SK-N-SH treated with all-trans-retinoic acid at 6 μM for 48 hours (cell line): ENCODE measurements at regions not wholly inside any gene's neighbourhood (a gene's known extent, or its start where the extent isn't known, plus 50 kb on each side); places are given as distances from the start of the nearest gene placed in this dataset.
"Not testable (repeated sequence)": the region's sequence is repeated elsewhere in the genome, so short reads cannot be mapped to it uniquely, and the experiment has no call there.

Source experiments
- ATAC-seq: fragments of 200-7000 bp; cut with Tn5 transposase; 3 replicates; pipeline ENCODE4 v1.9.1; 2020; ENCODE audit warnings: mild to moderate bottlenecking, moderate library complexity
- ARNTL ChIP-seq: fragments of 450-650 bp; formaldehyde crosslinking; IDR thresholded peaks from 2 replicates; pipeline ENCODE4 v1.5.0; 2020; ENCODE audit warnings: low read depth, mild to moderate bottlenecking, moderate library complexity, borderline replicate concordance
- BACH2 ChIP-seq: fragments of 250-450 bp; sonication (Bioruptor Pico); IDR thresholded peaks from 2 replicates; pipeline ENCODE4 v1.9.0; 2021; ENCODE audit warnings: mild to moderate bottlenecking, borderline replicate concordance
- ESRRG ChIP-seq: fragments of 250-450 bp; sonication (Bioruptor Pico); IDR thresholded peaks from 2 replicates; pipeline ENCODE4 v1.6.1; 2021; ENCODE audit warnings: mild to moderate bottlenecking
- GLIS3 ChIP-seq: fragments of 250-450 bp; sonication (Bioruptor Pico); IDR thresholded peaks from 2 replicates; pipeline ENCODE4 v1.5.0; 2020; ENCODE audit warnings: mild to moderate bottlenecking, moderate library complexity
- ISL1 ChIP-seq: fragments of 250-450 bp; sonication (Bioruptor Pico); IDR thresholded peaks from 2 replicates; pipeline ENCODE4 v2.1.2; 2022; ENCODE audit warnings: mild to moderate bottlenecking, moderate library complexity
- OSR1 ChIP-seq: fragments of 250-450 bp; sonication (Bioruptor Pico); IDR thresholded peaks from 2 replicates; pipeline ENCODE4 v1.8.0; 2022; ENCODE audit warnings: moderate library complexity, mild to moderate bottlenecking, inconsistent platforms
- PATZ1 ChIP-seq: fragments of 250-450 bp; sonication (Bioruptor Pico); IDR thresholded peaks from 2 replicates; pipeline ENCODE4 v1.8.0; 2020; ENCODE audit warnings: mild to moderate bottlenecking, moderate library complexity, borderline replicate concordance
- PPARA ChIP-seq: fragments of 250-450 bp; sonication (Bioruptor Pico); IDR thresholded peaks from 2 replicates; pipeline ENCODE4 v1.5.0; 2020; ENCODE audit warnings: mild to moderate bottlenecking, borderline replicate concordance
- RARB ChIP-seq: fragments of 250-450 bp; sonication (Bioruptor Pico); IDR thresholded peaks from 2 replicates; pipeline ENCODE4 v1.8.0; 2021; ENCODE audit warnings: mild to moderate bottlenecking, moderate library complexity
- SNAI2 ChIP-seq: fragments of 250-450 bp; sonication (Bioruptor Pico); IDR thresholded peaks from 2 replicates; pipeline ENCODE4 v1.5.0; 2020; ENCODE audit warnings: mild to moderate bottlenecking, moderate library complexity
- TCF4 ChIP-seq: fragments of 250-450 bp; sonication (Bioruptor Pico); IDR thresholded peaks from 2 replicates; pipeline ENCODE4 v1.8.0; 2021; ENCODE audit warnings: mild to moderate bottlenecking, moderate library complexity, borderline replicate concordance
- TOX ChIP-seq: fragments of 250-450 bp; sonication (Bioruptor Pico); IDR thresholded peaks from 2 replicates; pipeline ENCODE4 v1.8.0; 2021; ENCODE audit warnings: mild to moderate bottlenecking, moderate library complexity, borderline replicate concordance
- ZC3H10 ChIP-seq: fragments of 250-450 bp; sonication (Bioruptor Pico); IDR thresholded peaks from 2 replicates; pipeline ENCODE4 v1.5.1; 2021; ENCODE audit warnings: mild to moderate bottlenecking, moderate library complexity
- ZFP30 ChIP-seq: fragments of 450-650 bp; formaldehyde crosslinking; IDR thresholded peaks from 2 replicates; pipeline ENCODE4 v1.5.0; 2022; ENCODE audit warnings: mild to moderate bottlenecking, moderate library complexity
- ZNF565 ChIP-seq: fragments of 450-650 bp; formaldehyde crosslinking; conservative IDR thresholded peaks from 2 replicates; pipeline ENCODE4 v1.5.0; 2020; ENCODE audit warnings: low read depth, mild to moderate bottlenecking, moderate library complexity
- TF ChIP-seq, protein P1 (sequence below): fragments of 250-450 bp; sonication (Bioruptor Pico); IDR thresholded peaks from 2 replicates; pipeline ENCODE4 v1.5.1; 2021; ENCODE audit warnings: mild to moderate bottlenecking, moderate library complexity
- TF ChIP-seq, protein P2 (sequence below): fragments of 250-450 bp; sonication (Bioruptor Pico); IDR thresholded peaks from 2 replicates; pipeline ENCODE4 v1.5.1; 2020; ENCODE audit warnings: low read depth, mild to moderate bottlenecking, moderate library complexity

- TF ChIP-seq ISL1 (CRISPR knock-in tag), result no peak
These were observed 286.6 kb upstream of the KITLG start (continued) for GRCh38 chr12:88866881-88867280.

DNA sequence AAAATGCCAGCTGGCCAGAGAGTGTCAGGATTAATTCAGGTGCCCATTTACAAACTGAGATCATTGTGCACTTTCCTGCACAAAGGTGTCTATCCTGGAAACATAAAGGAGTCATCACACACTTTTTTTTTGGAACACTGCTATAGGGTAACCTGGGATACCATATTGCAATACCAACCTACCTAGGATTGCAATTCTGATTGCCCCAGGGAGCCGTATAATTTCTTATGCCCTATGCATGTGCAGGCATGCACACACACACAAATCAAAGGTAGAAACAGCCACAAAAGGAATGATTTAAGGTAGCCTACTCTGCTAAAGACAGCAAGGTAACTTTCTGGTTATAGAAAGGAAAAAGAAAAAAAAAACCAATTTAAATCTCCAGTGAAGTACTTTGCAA lies 285.3 kb upstream of the KITLG start:
- TF ChIP-seq ARNTL (no peak), RARB (CRISPR knock-in tag) (no peak), PPARA (CRISPR knock-in tag) (no peak), GLIS3 (CRISPR knock-in tag) (no peak), TOX (CRISPR knock-in tag) (no peak), ESRRG (CRISPR knock-in tag) (no peak), SNAI2 (no peak), OSR1 (CRISPR knock-in tag) (no peak), TCF4 (CRISPR knock-in tag) (no peak), ZFP30 (no peak), ZC3H10 (CRISPR knock-in tag) (no peak)
- TF ChIP-seq, protein P1, sequence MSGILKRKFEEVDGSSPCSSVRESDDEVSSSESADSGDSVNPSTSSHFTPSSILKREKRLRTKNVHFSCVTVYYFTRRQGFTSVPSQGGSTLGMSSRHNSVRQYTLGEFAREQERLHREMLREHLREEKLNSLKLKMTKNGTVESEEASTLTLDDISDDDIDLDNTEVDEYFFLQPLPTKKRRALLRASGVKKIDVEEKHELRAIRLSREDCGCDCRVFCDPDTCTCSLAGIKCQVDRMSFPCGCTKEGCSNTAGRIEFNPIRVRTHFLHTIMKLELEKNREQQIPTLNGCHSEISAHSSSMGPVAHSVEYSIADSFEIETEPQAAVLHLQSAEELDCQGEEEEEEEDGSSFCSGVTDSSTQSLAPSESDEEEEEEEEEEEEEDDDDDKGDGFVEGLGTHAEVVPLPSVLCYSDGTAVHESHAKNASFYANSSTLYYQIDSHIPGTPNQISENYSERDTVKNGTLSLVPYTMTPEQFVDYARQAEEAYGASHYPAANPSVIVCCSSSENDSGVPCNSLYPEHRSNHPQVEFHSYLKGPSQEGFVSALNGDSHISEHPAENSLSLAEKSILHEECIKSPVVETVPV (CRISPR knock-in tag), result no peak
- TF ChIP-seq, protein P2, sequence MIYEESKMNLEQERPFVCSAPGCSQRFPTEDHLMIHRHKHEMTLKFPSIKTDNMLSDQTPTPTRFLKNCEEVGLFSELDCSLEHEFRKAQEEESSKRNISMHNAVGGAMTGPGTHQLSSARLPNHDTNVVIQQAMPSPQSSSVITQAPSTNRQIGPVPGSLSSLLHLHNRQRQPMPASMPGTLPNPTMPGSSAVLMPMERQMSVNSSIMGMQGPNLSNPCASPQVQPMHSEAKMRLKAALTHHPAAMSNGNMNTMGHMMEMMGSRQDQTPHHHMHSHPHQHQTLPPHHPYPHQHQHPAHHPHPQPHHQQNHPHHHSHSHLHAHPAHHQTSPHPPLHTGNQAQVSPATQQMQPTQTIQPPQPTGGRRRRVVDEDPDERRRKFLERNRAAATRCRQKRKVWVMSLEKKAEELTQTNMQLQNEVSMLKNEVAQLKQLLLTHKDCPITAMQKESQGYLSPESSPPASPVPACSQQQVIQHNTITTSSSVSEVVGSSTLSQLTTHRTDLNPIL (CRISPR knock-in tag), result no peak
- ATAC-seq, result no peak

- no peak for TF ChIP-seq ZNF565 (CRISPR knock-in tag)
- no peak for TF ChIP-seq RARB (CRISPR knock-in tag)
- no peak for TF ChIP-seq BACH2 (CRISPR knock-in tag)
- TF ChIP-seq TOX (CRISPR knock-in tag), result no peak
- TF ChIP-seq ZC3H10 (CRISPR knock-in tag), result no peak
- no peak for TF ChIP-seq ISL1 (CRISPR knock-in tag)
- TF ChIP-seq, all 23 proteins: peak for 0
These were observed 280.6 kb upstream of the KITLG start for GRCh38 chr12:88860851-88861250.

DNA sequence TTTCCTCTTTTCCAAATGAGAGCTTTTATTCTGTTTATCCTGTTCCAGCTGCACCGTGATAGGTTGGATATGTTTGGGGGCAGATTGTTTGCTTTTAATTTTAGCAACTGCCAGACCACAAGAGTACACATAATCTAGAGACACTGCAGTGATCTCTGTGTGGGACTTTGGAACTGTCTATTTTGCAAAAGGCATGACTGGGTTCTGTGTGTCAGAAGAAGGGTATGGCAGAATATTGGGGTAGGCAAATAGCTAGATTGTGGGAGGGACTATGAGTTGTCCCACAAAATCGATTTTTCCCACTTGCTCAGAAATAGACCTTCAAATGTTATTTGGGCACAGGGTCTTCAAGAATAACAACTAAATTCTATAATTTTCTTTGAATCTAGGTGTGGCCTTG lies 275.9 kb upstream of the KITLG start:
- ATAC-seq, result no peak
- TF ChIP-seq PATZ1 (no peak), GLIS3 (CRISPR knock-in tag) (no peak), TCF4 (CRISPR knock-in tag) (no peak), SNAI2 (no peak), RARB (CRISPR knock-in tag) (no peak)
- TF ChIP-seq, all 23 proteins: peak for 0

More at GRCh38 chr12:88860851-88861250, 280.6 kb upstream of the KITLG start:
- ATAC-seq, result no peak

GRCh38 chr12:88855301-88855700 lies 275.0 kb upstream of the KITLG start:
- TF ChIP-seq PATZ1, result no peak
- no peak for TF ChIP-seq ESRRG (CRISPR knock-in tag)
- no peak for TF ChIP-seq TOX (CRISPR knock-in tag)
- no peak for TF ChIP-seq BACH2 (CRISPR knock-in tag)
- TF ChIP-seq ARNTL, result no peak
- TF ChIP-seq ZNF565 (CRISPR knock-in tag), result no peak
- TF ChIP-seq ISL1 (CRISPR knock-in tag), result no peak
- TF ChIP-seq, all 23 proteins: peak for 0
- ATAC-seq, result no peak

- ATAC-seq, result peak; percentile 85
- TF ChIP-seq, protein P1 (CRISPR knock-in tag), result no peak
- TF ChIP-seq, all 23 proteins: peak for 0
These were observed 274.0 kb upstream of the KITLG start for GRCh38 chr12:88854260-88854659.

DNA sequence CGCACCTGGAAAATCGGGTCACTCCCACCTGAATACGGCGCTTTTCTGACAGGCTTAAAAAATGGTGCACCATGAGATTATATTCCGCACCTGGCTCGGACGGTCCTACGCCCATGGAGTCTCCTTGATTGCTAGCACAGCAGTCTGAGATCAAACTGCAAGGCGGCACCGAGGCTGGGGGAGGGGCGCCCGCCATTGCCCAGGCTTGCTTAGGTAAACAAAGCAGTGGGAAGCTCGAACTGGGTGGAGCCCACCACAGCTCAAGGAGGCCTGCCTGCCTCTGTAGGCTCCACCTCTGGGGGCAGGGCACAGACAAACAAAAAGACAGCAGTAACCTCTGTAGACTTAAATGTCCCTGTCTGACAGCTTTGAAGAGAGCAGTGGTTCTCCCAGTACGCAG lies 267.0 kb upstream of the KITLG start:
- ATAC-seq, result not testable (repeated sequence)
